ENCODE measurements at regions not wholly inside any gene's neighbourhood (a gene's known extent, or its start where the extent isn't known, plus 50 kb on each side); places are given as distances from the start of the nearest gene placed in this dataset.
"Not testable (repeated sequence)": the region's sequence is repeated elsewhere in the genome, so short reads cannot be mapped to it uniquely, and the experiment has no call there.

DNA sequence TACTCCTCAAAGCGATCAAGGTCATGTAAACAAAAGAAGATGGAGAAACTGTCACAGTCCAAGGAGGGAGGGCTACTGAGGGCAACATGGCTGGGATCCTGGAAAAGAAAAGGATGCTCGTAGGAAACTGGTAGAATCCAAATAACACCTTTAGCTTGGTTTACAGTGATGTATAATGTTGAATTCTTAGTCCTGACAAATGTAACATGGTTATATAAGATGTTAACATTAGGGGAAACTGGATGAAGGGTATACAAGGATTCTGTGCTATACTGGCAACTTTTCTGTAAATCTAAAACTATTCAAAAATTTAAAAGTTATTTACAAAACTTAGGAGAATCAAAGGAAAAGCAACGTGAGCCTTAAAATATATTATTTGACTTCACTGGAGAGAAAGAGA lies 257.0 kb downstream of the TTC32 start:
- no peak for DNase-seq

DNA sequence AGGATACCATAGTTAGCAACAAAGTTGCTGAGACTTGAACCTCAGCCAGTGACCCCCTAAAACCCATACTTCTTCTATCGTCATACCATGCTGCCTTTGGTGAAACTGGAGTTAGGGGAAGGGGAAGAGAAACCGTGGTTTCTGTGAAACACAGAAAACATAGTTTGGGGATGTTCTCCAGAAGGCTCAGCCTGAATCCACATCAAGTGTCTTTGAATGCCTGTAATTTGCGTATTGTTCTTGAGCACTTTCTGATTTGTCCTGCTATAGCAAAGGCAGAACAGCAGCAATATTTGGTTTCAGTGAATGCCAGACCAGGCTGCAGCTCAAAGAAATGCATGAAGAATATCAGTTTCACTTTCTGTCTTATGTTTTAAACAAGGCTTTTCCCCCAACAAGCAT lies 258.7 kb downstream of the TTC32 start:
- no peak for DNase-seq

DNA sequence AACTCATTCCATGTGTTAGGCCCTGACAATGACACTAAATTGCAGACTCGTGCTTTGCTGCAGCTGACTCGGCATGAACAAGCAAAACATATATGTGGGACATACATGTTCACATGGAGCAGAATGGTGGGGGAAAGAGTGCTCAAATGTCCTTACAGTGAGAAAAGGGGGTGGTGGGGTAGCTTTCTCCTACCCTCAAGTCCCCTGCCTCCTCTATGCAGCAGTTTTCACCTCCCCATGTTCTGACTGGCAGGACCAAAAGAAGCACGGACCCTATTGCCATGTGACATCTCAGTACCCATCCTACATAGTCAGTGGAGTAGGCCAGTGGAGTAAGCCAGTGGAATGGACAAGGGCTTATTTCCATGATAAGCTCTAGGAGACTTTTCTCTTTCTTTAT lies 259.3 kb downstream of the TTC32 start:
- no peak for DNase-seq

DNA sequence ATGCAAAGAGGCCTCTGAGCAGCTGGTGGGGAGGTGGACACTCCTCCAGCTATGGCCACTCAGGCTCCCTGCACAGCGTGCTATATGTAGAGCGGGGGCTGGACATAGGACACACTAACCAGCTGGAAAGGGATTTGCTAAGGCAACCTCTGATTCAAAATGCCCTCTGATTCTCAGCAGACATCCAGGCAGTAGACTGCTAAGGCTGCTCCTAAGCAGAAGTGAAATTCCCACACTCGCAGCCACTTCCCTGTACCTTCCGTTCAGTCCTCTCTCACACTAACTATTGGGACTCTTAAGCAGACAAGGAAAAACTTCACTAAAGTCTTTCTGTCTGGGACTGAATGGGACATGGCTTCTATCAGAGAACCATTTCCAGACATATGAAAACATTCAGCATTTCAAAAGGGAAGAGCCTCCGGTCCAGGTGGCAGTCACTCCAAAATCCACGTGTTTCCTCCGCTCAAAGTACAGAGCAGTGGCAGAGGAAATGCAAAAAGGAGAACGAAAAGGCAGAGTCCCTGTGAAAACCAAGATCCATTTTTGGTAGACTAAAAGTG lies 265.8 kb downstream of the TTC32 start:
- DNase-seq, result no peak

DNA sequence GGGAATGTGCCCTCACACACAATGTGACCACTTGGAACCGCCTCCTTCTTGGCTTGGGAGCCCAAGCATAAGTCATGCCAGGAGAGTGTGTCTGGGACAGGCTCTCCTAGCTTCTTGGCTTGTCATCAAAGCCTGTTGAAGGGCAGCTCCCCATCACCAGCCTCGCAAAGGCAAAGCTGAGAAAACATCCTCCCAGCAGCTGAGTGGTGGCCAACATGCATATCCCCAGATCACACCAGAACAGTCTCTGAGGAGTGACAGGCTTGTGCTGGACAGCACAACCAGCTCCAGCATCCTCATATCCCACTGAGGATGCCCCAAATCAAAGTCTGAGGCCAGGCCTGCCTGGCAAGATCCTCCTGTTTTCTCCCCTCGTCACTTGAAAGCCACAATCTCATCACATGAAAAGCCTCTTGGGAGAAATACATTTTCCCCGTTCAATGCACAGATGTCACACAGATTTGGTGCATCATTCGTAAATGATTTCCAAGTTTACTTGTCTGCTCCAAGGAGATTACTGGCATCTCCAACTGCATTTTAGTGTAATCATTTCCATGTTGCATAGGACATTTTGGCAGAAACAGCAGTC lies 269.3 kb downstream of the TTC32 start:
- DNase-seq, result no peak

DNA sequence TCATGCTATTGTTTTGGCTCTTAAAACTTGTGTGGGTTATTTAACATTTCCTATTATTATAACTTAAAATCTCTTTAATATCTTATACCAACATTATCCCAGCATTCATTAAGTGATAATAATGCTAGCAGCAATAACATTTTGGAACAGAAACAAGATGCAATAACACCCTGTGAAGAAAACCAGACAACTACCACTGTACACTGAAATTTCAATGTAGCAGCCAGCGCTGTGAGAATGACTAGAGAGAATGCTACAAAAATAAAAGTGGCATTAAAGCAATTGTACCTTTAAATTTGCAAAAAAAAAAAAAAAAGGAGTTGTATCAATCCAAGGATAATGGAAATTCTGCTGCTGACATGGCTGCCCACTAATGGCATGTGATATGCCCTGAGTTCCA lies 269.9 kb downstream of the TTC32 start:
- no peak for DNase-seq

DNA sequence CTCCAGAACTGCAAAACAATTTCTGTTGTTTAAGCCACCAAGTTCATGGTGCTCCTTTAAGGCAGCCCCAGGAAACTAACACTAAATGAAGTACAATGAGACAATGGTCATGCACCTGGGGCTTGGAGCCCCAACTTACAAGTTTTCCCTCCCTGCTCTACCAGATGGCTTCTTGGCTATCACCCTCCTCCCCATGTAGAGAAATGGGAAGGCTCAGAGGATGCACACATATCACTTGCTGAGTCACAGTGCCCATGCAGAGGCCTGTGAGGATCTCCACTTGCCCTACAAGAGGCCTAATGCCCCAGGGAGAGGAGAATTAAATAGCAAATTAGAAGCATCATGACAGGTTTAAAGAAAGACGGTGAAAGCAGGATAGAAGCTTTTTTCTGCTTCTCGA lies 270.9 kb downstream of the TTC32 start:
- DNase-seq, result no peak

DNA sequence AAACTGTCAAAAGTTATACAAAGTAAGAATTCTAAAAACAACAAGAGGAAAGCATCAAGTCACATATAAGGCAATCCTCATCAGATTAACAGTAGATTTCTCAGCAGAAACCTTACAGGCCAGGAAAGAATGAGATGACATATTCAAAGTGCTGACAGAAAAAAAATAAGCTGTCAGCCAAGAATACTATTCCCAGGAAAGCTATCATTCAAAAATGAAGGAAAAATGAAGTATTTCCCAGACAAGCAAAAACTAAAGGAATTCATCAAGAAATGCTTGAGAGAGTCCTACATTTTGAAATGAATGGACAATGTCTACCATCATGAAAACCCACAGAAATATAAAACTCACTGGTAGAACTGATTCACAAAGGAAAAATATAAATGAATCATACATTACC lies 268.9 kb upstream of the OSR1 start:
- DNase-seq, result no peak

DNA sequence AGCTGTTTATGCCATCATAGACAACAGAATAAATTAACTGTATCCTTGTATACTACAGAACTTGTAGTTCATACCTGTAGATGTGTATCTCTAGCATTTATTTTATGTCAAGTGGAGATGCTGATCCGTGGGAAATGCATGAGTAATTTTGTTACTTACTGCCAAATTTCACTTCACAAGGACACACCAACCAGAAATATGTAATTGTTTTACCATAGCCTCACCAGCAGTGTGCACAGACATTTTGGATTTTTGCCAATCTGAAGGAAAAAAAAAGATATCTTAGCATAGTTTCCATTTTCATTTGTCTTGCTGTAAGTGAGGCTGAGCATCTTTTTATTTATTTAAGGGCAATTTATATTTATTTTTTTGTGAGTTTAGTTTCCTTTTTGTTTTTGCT lies 265.1 kb upstream of the OSR1 start:
- DNase-seq, result peak; percentile 82

DNA sequence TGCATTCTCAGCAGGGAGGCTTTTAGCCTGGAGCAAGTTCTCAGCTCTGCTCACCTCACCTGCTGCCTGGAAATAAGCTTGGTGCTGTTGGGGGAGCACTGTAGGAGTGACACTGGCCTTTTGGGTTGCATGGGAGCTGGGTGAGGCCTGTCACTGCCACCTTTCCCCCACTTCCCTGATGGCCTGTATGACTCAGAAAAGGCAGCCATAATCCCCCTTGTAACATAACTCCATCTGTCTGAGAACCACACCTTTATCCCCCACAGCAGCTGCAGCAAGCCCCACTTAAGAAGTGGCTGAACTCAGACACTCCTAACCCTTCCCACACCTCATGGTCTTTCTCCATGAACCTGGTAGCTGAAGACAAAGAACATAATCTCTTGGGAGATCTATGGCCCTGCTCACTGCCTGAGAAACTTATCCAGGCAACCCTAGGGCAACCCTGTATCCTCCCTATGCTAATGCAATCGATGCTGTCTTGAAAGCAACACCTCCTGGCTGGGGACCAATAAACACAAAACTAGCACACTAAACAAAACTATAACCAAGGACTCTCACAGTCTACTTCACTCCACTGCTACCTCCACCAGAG lies 258.9 kb upstream of the OSR1 start:
- DNase-seq, result no peak

DNA sequence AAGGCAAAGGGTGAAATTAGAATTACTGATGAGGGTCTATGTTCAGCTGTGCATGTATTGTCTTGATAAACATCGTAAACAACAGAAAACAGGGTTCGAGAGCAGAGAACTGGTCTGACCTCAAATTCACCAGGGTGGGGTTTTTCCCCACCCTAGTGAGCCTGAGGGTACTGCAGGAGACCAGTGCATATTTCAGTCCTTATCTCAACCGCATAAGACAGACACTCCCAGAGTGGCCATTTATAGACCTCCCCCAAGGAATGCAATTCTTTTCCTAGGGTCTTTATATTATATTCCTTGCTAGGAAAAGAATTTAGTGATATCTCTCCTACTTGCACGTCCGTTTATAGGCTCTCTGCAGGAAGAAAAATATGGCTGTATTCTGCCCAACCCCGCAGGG lies 257.0 kb upstream of the OSR1 start:
- DNase-seq, result not testable (repeated sequence)

DNA sequence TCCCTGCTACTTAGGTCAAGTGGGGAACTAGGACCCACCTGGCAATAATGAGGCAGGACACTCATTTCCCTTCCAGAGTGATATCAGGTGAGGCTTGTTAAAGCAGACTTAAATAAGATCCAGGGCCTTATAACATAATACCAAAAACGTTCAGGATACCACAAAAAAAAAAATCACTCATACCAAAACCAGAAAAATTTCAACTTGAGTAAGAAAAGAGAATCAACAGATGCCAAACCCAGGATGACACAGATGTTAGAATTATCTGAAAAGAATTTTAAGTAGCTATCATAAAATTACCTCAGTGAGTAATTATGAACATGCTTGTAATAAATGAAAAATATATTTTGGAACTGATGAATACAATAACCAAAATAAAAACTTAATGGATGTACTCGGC lies 255.6 kb upstream of the OSR1 start:
- no peak for DNase-seq

DNA sequence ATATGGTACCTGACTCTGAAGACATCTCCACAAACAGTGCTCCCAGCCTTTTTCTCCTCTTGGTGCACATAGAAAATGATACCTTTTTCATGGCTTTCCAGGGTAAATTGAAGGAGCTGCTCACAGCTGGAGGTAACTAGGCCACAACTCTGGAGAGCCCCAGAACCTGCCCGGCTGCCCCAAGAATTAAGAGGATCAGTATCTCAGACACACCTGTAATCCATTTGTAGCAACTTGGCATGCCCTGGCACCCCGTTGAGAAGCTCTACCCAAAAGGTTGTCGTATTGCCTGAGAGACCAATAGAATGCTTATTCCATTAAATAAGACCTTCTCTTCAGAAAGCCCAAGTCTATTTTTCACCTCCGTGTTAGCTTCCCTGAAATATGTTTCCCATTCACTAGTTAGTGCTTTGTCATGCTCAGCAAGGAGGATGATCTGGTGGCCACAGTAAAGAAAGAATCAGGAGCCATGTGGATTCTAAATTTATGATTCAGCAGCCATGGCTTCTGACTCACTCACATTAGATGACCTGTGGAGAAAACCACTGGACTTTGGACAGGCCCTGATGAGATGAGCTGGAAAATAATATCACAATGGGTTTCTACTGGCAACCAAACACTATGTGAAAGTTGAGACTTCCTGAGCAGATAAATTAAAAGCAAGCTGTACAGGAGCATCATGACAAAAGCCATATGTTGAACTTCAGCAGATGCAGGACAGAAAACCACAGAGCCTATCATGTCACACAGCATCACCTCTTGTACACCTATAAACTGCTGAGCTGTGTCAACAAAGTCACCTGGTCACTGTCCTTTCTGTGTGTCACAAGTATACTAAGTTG lies 253.3 kb upstream of the OSR1 start:
- no peak for DNase-seq

DNA sequence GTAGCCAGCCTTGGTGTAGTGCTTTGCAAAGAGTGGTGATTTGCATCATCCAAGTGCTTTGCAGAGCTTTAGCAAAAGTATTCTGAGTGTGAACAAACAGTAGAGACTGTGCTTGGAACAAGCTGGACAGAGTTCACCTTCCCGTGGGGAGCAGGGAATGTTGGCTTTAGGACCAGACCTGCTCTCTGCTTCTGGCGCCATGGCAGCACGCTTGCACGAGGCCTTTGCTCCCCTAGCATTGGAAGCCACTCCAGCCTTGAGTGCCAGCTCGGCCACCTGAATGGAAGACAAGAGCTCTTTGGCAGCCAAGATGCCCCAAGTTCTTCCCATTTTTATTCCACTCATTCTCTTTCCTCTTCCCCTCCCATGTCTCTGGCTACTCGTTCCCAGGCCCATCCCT lies 250.8 kb upstream of the OSR1 start:
- no peak for DNase-seq

DNA sequence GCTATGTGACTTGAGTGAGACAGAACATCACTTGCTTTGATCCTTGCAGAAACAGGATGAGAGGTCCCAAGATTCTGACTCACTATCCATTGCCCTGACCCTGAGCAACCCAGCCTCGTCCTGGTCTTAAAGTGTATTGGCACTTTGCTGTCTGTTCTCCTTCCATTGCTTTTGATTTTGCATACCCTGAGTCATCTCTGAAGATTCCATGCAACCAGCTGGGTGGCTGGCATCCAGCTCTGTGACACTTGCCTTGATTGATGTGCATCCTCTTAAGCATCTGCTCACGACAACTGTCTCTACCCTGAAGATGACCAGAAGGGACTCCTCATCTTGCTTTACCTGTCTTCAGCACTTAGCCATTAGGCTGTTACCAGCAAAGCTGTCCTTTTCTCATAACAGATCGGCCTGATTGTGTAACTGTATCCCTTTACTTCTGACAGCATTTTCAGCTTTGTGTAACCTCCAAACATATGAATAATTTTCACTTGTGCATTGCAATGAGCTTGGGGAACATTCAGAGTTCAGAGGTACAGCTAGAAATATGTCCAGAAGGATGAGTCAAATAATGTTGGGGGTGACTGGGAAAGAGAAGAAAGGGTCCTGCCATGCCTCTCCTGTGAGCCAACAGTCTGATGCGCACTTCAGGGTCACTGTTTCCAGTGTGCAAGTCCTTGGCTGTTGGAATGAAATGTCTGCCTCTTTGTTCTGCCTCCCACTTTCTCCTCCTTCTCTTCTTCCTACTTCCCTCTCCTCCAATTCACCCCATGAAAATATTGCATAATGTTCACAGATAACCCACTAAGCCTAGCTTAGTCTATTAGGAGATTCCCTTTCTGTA lies 249.7 kb upstream of the OSR1 start:
- no peak for DNase-seq

DNA sequence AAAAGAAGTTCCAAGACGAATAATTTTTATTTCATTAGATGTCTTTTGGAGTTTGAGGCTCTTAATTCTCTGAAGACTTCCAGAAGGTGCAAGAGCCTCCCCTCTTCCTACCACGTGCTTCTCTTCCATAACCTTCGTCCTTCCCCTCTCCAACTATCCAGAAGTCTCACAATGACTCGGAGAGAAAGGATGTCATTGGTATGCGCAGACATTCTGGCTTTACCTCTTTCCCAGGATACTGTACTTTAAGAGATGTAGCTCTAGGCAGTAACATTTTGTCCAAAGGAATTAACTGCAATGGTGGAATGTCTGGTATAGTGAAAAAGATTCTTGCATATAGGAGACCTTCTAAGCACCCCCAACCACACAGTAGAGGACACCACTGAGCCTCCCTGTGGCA lies 249.0 kb upstream of the OSR1 start:
- no peak for DNase-seq

DNA sequence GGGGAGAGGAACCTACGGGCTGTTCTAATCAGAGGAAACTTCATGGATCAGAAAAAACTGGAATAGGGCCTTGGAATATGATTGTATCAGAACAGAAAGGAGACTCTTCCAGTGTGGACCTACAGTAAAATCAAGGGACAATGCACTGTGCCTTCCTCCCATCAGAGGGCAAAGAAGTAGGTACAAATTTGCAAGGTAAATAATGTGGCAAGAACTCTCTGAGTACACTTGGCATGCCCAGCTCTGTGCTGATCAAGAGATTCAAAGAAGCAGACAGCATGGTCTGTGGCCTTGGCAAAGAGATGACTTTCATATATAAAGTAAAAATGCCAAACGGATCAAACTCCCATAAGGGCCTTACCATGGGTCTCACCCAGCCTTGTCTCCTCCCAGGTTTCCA lies 242.6 kb upstream of the OSR1 start:
- no peak for DNase-seq

DNA sequence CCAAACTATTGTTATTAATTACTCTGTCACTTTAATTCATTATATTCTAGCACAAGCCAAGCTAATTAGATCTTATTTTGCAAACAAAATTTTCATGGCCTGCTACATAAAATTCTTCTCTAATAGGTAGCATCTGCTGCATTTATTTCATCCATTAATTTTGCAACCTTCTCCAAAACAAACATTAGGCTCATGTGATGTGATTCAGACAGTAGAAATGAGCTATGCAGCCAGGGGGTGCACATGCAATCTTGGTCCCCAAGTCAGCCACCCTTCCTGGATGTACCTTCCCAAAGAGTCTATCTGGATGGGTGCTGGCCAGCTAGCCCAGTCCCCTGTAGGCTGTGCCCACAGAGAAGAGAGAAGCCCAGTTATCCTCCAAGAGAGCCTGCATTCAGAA lies 242.1 kb upstream of the OSR1 start:
- peak; percentile 59 for DNase-seq

DNA sequence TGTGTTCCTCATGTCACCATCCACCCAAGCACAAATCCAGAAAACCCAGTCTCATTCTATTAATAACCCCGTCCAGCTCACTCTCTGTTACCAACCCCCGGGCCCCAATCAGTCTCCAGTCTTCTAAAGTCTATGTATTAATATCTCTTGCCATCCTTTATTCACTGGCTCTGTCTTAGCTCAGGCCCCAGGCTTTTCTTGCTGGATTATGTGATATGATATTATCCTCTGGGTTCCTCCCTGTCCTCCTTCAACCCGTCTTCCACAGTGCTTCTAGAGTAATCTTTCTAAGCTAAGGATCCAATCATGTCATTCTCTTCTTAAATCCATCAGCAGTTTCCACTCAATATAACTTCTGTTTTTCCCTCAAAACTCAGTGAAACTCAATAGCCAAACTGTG lies 240.5 kb upstream of the OSR1 start:
- DNase-seq, result no peak

DNA sequence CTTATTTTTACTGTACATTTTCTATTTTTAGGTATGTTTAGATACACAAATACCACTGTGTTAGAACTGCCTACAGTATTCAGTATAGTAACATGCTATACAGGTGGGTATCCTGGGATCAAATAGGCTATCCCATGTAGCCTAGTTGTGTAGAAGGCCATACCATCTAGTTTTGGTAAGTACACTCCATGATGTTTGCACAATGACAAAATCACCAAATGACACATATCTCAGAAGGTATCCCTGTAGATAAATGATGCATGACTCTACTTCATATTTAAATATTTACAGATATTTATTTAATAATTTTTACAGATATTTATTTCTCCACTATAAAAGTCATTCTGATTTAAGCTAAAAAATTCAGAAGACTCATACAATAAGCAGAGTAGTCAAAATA lies 233.8 kb upstream of the OSR1 start:
- no peak for DNase-seq

DNA sequence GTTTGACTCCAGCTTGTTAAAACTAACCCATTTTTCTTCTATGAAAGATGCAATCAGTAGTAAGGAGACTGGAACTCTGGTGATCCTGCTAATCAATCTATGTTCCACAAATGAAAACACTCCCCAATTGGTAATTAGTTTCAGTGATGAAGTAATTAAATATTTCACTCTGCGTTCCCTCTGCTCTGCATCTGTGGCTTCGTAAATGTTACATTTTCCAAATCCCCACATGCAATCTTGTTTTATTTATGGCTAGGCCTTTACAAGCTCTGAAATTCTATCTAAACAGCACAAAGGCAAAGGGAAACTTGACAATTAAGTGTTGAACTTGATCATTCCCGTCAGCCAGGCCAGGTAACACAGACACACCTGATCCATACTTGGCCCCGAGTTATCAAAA lies 231.4 kb upstream of the OSR1 start:
- DNase-seq, result no peak

DNA sequence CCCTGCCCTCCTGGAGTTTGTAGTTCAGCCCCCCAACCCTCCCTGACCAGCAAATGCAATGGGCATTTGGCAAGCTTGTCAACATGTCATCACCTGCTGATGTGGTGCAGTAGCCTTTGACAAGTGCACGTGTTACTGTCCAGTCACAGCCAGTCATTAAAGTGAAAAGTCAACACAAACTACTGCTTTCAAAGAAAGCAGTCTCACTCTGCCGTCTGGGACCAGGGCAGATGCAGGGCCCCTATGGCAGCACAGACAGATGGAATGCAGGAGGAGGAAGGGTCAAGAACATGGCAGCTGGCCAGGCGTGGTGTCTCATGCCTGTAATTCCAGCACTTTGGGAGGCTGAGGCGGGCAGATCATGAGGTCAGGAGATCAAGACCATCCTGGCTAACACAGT lies 222.4 kb upstream of the OSR1 start:
- DNase-seq, result no peak

DNA sequence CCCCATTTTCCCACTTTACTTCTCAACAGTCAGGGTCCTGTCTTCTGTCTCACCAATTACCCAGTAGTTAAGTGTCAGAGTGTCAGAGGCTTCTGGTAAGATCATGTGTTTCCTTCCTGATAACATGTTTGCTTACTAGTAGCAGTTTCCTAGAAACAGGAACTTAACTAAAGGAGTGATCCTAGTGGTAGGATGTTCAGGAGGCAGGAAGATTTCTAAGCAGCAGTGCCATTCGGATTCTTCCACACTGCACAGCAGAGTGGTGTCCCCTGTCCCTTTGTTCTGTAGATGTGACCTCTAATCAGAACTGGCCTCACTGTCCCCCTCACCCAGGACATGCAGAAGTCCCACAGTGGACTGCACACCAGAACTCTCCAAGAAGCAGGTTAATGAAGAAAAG lies 221.8 kb upstream of the OSR1 start:
- DNase-seq, result no peak
